ENCODE measurements at regions not wholly inside any gene's neighbourhood (a gene's known extent, or its start where the extent isn't known, plus 50 kb on each side); places are given as distances from the start of the nearest gene placed in this dataset.

GRCh38 chr6:149202100-149202499, 115.4 kb upstream of the TAB2 start:
- dilution Hi-C loops (cut with MboI; ENCODE audit: extremely low pct_ligation_motif_present, low sequenced_read_pairs), result no loop called here
- FAIRE-seq, result no peak

GRCh38 chr6:149202952-149203351, 114.6 kb upstream of the TAB2 start:
- Histone ChIP-seq H2AFZ (ENCODE audit: control insufficient read depth, low read length) (no peak overlapping the region), H3K9me3 (ENCODE audit: control insufficient read depth, low read depth, low read length) (no peaks in the 10 kb centered on the region), H3K79me2 (ENCODE audit: control insufficient read depth, insufficient read depth, low read length) (no peaks in the 10 kb centered on the region), H3K9me1 (ENCODE audit: control insufficient read depth, extremely low read depth, insufficient read depth, low read length) (no peaks in the 10 kb centered on the region), H3K4me3 (ENCODE audit: control insufficient read depth in 2 of 3, extremely low read depth in 1 of 3, insufficient read depth in 2 of 3, low read depth in 1 of 3, low read length in 3 of 3) (no peak overlapping the region), H3K9ac (ENCODE audit: control insufficient read depth, extremely low read depth, insufficient read depth, low read length) (no peak overlapping the region), H3K4me2 (ENCODE audit: control insufficient read depth, extremely low read depth, insufficient read depth, low read depth, low read length) (no peak overlapping the region), H3K4me1 (ENCODE audit: control insufficient read depth, extremely low read depth, insufficient read depth, low read length) (no peaks in the 10 kb centered on the region), H3K27me3 (ENCODE audit: control insufficient read depth, extremely low read depth, insufficient read depth, low read length) (no peaks in the 10 kb centered on the region), H4K20me1 (ENCODE audit: control insufficient read depth, extremely low read depth, insufficient read depth, low read length) (no peaks in the 10 kb centered on the region), H3K36me3 (ENCODE audit: control insufficient read depth in 2 of 2, extremely low read depth in 1 of 2, insufficient read depth in 2 of 2, low read length in 2 of 2) (no peaks in the 10 kb centered on the region), H3K27ac (ENCODE audit: control insufficient read depth, insufficient read depth, low read length) (no peak overlapping the region)
- no peak for DNase-seq (ENCODE audit: low read depth, low spot score)
- dilution Hi-C loops (cut with MboI; ENCODE audit: extremely low pct_ligation_motif_present, low sequenced_read_pairs), result no loop called here
- no peak for FAIRE-seq
- TF ChIP-seq CTCF (optimal IDR thresholded peaks at IDR 0.05 in 1 of 3, IDR thresholded peaks at IDR 0.05 in 1 of 3, conservative IDR thresholded peaks at IDR 0.05 in 1 of 3; ENCODE audit: extremely low read depth in 1 of 3, insufficient read depth in 2 of 3, low read length in 3 of 3), result no peak
- no peak for TF ChIP-seq EZH2 (IDR thresholded peaks at IDR 0.05; ENCODE audit: low read length)

More at GRCh38 chr6:149202100-149202499, 115.4 kb upstream of the TAB2 start:
- H3K27me3 ChIP-seq (ENCODE audit: control insufficient read depth, extremely low read depth, insufficient read depth, low read length), result no peaks in the 10 kb centered on the region
- no peaks in the 10 kb centered on the region for H3K9me3 ChIP-seq (ENCODE audit: control insufficient read depth, low read depth, low read length)
- no peaks in the 10 kb centered on the region for H3K36me3 ChIP-seq (ENCODE audit: control insufficient read depth in 2 of 2, extremely low read depth in 1 of 2, insufficient read depth in 2 of 2, low read length in 2 of 2)
- H2AFZ ChIP-seq (ENCODE audit: control insufficient read depth, low read length), result no peak overlapping the region
- no peak overlapping the region for H3K4me3 ChIP-seq (ENCODE audit: control insufficient read depth in 2 of 3, extremely low read depth in 1 of 3, insufficient read depth in 2 of 3, low read depth in 1 of 3, low read length in 3 of 3)
- no peaks in the 10 kb centered on the region for H4K20me1 ChIP-seq (ENCODE audit: control insufficient read depth, extremely low read depth, insufficient read depth, low read length)
- no peak overlapping the region for H3K27ac ChIP-seq (ENCODE audit: control insufficient read depth, insufficient read depth, low read length)
- no peak for DNase-seq (ENCODE audit: low read depth, low spot score)
- H3K4me1 ChIP-seq (ENCODE audit: control insufficient read depth, extremely low read depth, insufficient read depth, low read length), result no peaks in the 10 kb centered on the region
- H3K9ac ChIP-seq (ENCODE audit: control insufficient read depth, extremely low read depth, insufficient read depth, low read length), result no peak overlapping the region
- no peak for TF ChIP-seq EZH2 (IDR thresholded peaks at IDR 0.05; ENCODE audit: low read length)
- no peak for TF ChIP-seq CTCF (optimal IDR thresholded peaks at IDR 0.05 in 1 of 3, IDR thresholded peaks at IDR 0.05 in 1 of 3, conservative IDR thresholded peaks at IDR 0.05 in 1 of 3; ENCODE audit: extremely low read depth in 1 of 3, insufficient read depth in 2 of 3, low read length in 3 of 3)
- no peaks in the 10 kb centered on the region for H3K9me1 ChIP-seq (ENCODE audit: control insufficient read depth, extremely low read depth, insufficient read depth, low read length)
- no peaks in the 10 kb centered on the region for H3K79me2 ChIP-seq (ENCODE audit: control insufficient read depth, insufficient read depth, low read length)
- no peak overlapping the region for H3K4me2 ChIP-seq (ENCODE audit: control insufficient read depth, extremely low read depth, insufficient read depth, low read depth, low read length)

All from keratinocyte (primary cell).